Ramos (cell line): ENCODE measurements at regions not wholly inside any gene's neighbourhood (a gene's known extent, or its start where the extent isn't known, plus 50 kb on each side); places are given as distances from the start of the nearest gene placed in this dataset.

Source experiments
- in situ Hi-C: fragments of 300-500 bp; cut with MboI; formaldehyde crosslinking; loops from one replicate; pipeline ENCODE4 v1.14.3; 2022; ENCODE audit warnings: low sequenced_read_pairs; ENCODE audit not compliant: unreplicated experiment

- in situ Hi-C loops, result no loop called here
These were observed 79.7 kb upstream of the FAM3C start for GRCh38 chr7:121475806-121476205.

- in situ Hi-C loops, result no loop called here
These were observed 78.2 kb upstream of the FAM3C start for GRCh38 chr7:121474301-121474673.

- in situ Hi-C loops, result no loop called here
These were observed 77.7 kb upstream of the FAM3C start for GRCh38 chr7:121473645-121474300.

DNA sequence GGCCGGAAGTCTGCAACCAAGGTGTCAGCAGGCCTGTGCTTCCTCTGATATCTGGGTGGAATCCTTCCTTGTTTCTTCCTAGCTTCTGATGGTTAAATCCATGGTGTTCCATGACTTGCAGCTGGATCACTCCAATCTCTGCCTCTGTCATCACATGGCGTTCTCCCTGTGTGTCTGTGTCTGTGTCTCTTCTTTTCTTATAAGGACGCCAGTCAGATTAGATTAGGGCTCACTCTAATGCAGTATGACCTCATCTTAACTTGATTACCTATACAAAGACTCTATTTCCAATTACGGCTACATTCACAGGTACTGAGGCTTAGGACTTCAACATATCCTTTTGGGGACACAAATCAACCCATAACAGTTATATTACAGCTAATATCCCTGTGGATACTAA, 70.3 kb upstream of the FAM3C start:
- in situ Hi-C loops, result no loop called here

DNA sequence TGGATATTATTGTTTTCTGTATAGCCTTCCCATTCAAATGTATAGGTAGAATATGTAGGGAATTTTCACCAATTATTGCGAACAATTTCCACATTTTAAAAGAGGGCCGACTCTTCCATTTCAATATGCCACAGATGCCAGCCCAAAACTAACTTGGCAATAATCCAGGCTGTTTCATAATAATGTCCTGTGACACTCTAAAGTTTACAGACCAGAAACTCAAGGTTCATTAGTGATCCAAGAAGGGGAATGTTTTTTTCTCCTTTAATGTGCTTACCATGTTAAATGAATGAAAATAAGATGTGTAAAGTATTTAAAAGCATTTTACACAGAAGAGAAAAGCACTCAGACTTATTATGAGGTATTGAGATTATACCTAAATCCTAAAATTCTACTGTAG, 63.0 kb upstream of the FAM3C start:
- in situ Hi-C loops, result no loop called here

DNA sequence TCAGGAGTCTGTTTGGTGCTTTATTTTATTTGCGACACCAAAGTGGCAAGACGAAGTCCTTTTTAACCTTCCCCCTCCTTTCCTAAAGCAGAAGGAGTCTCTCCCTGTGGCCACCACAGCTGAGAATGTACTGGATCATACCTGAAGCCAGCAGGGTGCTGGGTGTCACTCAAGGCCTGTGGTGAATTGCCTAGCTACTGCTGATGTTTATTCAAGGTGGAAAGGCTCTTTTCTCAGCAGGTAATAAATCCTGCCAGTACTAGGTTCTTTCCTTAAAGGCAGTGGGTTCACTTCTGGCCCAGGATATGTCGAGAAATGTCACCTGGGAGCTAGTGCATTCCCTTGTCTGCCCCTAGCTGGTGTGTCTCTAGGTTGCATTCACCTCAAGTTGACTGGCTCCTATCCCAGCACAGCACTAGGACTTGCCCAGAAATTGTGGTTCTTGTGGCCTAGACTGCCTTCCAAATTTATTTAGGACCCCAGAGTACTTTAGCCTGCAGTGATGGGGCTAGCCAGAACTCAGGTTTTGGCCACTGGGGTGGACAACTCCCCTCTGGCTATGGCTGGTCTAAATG, 60.8 kb upstream of the FAM3C start:
- in situ Hi-C loops, result no loop called here

DNA sequence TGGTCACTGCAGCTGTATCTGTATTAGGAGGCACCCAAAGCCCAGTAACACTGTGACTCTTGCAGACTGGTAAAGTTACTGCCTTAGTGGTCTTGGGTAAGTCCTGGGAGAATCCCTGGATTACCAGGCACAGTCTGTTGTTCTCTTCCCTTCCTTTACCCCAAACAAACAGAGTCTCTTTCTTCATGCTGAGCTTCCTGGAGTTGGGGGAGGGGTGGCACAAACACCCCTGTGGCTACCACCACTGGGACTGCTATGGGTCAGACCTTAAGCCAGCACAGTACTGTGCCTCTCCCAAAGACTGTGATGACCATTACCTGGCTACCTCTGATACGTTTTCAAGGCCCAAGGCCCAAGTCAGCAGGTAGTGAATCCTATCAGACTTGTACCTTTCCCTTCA, 59.9 kb upstream of the FAM3C start:
- in situ Hi-C loops, result no loop called here

- in situ Hi-C loops, result no loop called here
These were observed 56.3 kb upstream of the FAM3C start for GRCh38 chr7:121452389-121452788.

GRCh38 chr7:121451367-121452094, 55.4 kb upstream of the FAM3C start:
- in situ Hi-C loops, result no loop called here

DNA sequence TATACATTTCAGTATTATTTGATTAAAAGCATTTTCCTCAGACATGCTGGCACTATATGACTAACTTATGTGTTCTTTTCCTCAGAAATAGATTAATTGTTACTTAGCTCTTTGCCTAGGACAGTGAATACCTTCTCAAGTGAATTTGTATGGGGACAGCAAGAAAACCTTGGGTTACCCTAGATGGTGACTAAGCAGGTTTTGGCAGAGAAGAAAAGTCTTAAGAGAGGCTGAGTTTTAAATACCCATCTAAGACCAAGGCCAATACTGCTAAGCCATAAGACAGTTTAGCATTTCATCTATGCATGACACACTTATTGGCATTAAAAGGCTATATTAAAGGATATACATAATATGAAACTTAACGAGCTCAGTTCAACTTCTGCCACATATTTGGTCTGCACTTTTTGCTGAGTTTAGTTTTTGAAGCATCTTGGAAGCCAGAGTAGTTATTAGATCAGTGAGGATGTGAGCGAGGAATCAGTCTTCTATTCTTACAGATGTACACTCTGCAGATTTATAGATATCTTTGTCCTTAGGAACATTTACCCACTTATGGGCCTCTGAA, 54.6 kb upstream of the FAM3C start:
- in situ Hi-C loops, result no loop called here

GRCh38 chr7:121449735-121450240, 53.7 kb upstream of the FAM3C start:
- in situ Hi-C loops, result no loop called here

- in situ Hi-C loops, result no loop called here
These were observed 53.2 kb upstream of the FAM3C start for GRCh38 chr7:121449329-121449728.

DNA sequence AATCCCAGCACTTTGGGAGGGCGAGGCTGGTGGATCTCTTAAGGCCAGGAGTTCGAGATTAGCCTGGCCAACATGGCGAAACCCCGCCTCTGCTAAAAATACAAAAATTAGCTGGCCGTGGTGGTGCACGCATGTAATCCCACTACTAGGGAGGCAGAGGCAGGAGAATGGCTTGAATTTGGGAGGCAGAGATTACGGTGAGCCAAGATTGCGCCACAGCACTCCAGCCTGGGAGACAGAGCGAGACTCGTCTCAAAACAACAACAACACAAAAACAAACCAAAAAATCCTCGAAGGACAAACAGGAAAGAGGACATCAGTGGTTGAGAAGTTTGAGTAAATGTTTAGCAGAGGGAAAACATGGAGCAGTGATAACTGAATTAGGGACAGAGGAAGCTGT, 52.3 kb upstream of the FAM3C start:
- in situ Hi-C loops, result no loop called here

DNA sequence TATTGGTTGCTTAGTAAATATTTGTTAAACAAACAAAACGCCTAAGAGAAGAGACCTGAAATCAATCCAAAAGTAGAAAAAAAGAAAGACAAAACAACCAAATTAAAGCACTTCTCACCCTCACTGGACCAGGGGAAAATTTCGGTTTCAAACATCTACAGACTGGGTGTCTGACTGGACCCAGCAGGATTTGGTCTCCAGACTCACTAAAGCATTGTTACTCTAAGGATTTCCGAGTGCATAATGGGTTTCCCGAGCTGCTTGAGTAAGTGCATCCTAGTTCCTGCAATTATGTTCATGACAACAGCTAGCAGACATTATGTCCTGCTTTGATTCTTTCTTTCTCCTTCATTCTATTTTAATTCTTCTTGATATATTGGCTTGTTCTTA, 51.8 kb upstream of the FAM3C start:
- in situ Hi-C loops, result no loop called here

- in situ Hi-C loops, result no loop called here
These were observed 51.3 kb upstream of the FAM3C start for GRCh38 chr7:121447243-121447910.

- in situ Hi-C loops, result no loop called here
These were observed 50.4 kb upstream of the FAM3C start for GRCh38 chr7:121446526-121446925.
